Activated CD8-positive, alpha-beta memory T cell treated with anti-CD3 and anti-CD28 coated beads for 1 hour (primary cell): ENCODE measurements at regions not wholly inside any gene's neighbourhood (a gene's known extent, or its start where the extent isn't known, plus 50 kb on each side); places are given as distances from the start of the nearest gene placed in this dataset.

ENCODE experiments used
- DNase-seq, 2 donors: peaks; one replicate each; pipeline ENCODE4 v3.0.0-alpha.2; 2020; ENCODE audit warnings: low read depth in 1 of 2; ENCODE audit errors: extremely low read depth in 1 of 2

GRCh38 chr3:117958027-117958426, 1076.6 kb downstream of the IGSF11 start:
- DNase-seq = no peak

GRCh38 chr3:117962750-117963149, 1071.9 kb downstream of the IGSF11 start:
- DNase-seq = no peak

DNA sequence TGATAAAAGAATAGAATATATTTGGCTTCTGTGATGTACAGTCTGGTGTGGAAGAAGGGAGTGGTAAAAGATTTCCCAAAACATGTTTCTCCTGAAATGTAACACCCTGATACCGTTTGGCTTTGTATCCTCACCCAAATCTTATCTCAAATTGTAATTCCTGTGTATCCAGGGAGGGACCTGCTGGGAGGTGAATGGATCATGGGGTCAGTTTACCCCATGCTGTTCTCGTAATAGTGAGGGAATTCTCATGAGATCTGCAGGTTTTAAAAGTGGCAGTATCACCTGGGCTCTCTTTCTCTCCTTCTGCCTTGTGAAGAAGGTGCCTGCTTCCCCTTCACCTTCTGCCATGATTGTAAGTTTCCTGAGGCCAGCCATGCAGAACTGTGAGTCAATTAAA, 1070.8 kb downstream of the IGSF11 start:
- DNase-seq = no peak

DNA sequence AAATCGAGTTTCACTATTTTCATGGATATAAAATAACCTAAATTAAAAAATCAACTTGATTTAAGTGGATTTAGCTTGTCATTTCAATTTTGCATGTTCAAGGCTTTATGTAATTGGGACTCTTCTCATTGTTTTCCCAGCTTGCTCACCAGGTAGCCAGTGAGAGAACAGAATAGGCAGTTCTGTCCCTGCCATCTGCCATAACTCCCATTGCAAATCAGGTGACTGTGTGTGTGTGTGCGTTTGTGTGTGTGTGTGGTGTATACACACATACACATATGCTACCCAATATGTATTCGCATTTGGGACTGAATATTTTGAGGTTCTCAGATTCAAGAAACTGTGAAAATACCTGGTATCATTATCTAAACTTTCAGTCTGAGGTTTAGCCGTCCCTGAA, 1069.8 kb downstream of the IGSF11 start:
- DNase-seq = no peak

- DNase-seq = no peak
Observed at GRCh38 chr3:117977504-117978228, 1057.0 kb downstream of the IGSF11 start.

DNA sequence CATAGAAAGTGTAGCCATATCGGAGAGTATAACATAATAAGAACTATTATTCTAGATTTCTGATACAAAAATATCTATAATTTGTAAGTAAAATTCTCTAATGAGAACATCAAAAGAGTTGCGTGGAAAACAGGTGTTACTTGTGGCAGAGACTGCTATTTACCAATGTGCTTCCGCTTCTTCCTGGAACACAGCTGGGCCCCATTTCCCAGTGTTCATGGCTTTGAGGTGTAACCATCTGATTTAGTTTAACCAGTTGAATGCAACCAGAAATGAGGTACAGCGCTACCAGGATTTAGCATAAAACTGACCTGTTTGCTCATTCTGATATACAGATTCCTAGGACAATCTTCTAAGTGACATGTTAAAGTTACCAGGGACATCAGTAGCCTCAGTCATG, 1055.2 kb downstream of the IGSF11 start:
- no peak for DNase-seq

GRCh38 chr3:117987256-117987655, 1047.4 kb downstream of the IGSF11 start:
- no peak for DNase-seq

GRCh38 chr3:117989982-117990381, 1044.7 kb downstream of the IGSF11 start:
- no peak for DNase-seq

DNA sequence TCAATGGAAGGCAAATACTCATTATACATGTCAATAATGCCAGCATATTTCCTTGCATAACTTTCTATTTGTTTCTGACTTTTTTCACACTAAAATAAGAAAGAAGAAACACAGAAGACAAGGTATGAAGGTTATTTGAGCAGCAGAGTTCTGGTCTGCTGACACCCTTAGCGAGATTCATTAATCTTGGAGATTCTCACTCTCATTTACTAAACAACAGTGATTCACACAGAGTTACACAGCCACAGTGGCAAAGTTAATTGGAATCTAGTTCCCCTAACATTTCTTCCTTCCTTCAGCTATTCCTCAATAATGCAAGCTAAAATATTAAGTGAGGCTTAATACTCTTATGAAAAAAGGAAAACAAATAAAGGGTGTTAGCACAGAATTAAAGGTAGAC, 1044.0 kb downstream of the IGSF11 start:
- DNase-seq = no peak

- no peak for DNase-seq
Observed at GRCh38 chr3:117995842-117996437, 1038.7 kb downstream of the IGSF11 start.

DNA sequence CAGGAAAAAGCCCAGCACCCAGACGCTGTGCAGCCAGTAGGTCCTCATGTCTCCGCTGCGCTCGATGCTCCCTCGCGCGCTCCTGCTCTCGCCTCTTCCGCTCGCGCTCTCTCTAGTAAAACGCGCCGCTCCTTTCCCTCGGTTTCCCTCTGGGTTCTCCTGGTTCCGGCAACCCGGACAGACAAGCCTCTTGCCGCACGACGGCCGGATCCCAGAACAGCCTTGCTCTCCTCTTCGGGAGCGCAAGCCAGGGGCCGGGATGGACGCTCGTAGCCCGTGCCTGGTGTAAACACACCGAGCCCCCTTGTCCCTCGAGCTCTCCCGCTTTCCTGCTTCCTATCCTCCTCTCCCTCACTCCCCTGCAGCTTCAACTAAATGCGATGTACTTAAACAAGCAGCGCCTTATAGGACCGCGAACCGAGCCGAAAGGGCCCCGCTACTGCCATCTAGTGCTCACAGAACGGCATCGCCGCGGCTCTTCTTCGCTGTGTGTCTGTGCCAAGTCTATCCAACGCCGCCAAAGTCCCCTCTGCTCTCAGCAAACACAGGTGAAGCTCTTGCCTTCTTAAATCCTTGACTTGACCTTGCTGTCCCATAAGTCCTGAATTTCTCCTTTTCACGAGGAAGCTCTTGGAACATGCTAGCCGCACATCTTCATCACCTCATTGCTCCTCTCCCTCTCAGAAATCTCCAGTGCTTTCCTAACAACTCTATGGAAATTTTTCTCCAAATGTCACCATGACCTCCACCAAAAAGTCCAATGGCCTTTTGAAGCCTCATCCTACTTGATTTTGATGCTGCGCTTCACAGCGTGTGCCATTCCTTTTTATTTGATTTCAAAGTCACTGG, 1037.2 kb downstream of the IGSF11 start:
- no peak for DNase-seq

- DNase-seq = no peak
Observed at GRCh38 chr3:117998071-117998470, 1036.6 kb downstream of the IGSF11 start.

GRCh38 chr3:118000219-118000618, 1034.4 kb downstream of the IGSF11 start:
- DNase-seq = no peak

GRCh38 chr3:118001380-118001779, 1033.3 kb downstream of the IGSF11 start:
- DNase-seq = no peak

- no peak for DNase-seq
Observed at GRCh38 chr3:118011910-118012309, 1022.7 kb downstream of the IGSF11 start.

GRCh38 chr3:118029049-118029448, 1005.6 kb downstream of the IGSF11 start:
- no peak for DNase-seq

GRCh38 chr3:118036215-118036614, 998.4 kb downstream of the IGSF11 start:
- DNase-seq = no peak

DNA sequence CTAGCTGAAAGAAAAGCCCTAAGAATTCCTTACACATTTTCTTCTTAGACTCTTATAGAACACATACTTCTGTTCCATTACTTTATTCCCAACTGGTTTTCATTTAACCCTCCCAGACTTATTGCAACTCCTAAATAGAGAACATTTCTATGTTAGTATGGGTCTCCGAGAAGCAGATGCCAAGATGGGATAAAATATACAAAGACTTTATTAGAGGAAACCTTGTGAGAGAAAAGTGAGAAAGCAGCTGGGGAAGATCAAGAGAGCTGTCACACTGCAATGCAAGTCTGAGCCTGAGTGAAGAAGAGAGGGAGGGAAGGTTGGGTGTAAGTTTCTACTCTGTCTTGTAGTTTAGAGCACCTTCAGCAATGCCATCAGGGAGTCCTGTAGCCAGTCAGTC, 979.3 kb downstream of the IGSF11 start:
- no peak for DNase-seq

GRCh38 chr3:118057086-118057485, 977.6 kb downstream of the IGSF11 start:
- DNase-seq = no peak

DNA sequence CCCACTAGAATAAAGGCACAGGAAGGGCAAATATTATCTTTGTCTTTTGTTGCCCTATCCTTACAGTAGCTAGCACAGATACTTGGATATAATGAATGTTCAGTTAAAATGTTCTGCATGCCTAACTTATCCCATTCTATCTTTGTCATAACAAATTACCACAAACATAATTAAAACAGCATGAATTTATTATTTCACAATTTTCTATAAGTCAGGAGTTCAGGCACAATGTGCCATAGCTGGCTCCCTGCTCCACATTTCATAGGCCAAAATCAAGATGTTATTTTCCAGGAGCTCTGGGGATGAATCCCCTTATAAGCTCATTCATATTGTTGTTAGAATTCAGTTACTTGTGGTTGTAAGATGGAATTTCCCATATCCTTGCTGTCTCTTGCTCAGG, 975.5 kb downstream of the IGSF11 start:
- no peak for DNase-seq

GRCh38 chr3:118067439-118067838, 967.2 kb downstream of the IGSF11 start:
- no peak for DNase-seq

DNA sequence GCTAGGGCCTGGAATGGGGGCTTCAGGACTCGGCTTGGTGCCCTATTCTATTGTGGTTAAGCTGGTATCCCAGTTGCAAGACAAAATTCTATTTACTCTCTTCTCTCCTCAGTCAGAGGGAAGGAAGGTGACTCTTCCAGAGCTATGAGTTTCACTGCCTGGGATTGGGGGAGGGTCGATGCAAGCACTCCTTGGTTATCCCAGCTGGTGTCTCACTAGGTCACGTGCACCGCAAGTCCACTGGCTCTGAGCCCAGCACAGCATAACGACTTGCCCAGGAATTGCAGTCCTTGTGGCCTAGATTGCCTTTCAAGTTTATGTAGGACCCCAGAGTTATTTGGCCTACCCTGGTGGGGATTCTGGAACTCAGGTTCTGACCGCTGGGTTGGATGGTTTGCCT, 958.8 kb downstream of the IGSF11 start:
- no peak for DNase-seq
